MG63 (cell line): ENCODE measurements at regions not wholly inside any gene's neighbourhood (a gene's known extent, or its start where the extent isn't known, plus 50 kb on each side); places are given as distances from the start of the nearest gene placed in this dataset.

Experiments used
- DNase-seq: peaks from one replicate; pipeline ENCODE4 v3.0.0-alpha.2; 2020
- H3K27me3 ChIP-seq: fragments of 250-450 bp; sonication (Bioruptor Pico); 2 replicates; pipeline ENCODE4 v1.5.1; 2020; ENCODE audit warnings: mild to moderate bottlenecking, moderate library complexity
- H3K36me3 ChIP-seq: fragments of 250-450 bp; sonication (Bioruptor Pico); 2 replicates; pipeline ENCODE4 v1.5.1; 2020; ENCODE audit warnings: mild to moderate bottlenecking, moderate library complexity
- H3K4me3 ChIP-seq: fragments of 250-450 bp; sonication (Bioruptor Pico); 2 replicates; pipeline ENCODE4 v1.5.1; 2020; ENCODE audit warnings: mild to moderate bottlenecking, moderate library complexity
- H3K9me3 ChIP-seq: fragments of 250-450 bp; sonication (Bioruptor Pico); 2 replicates; pipeline ENCODE4 v1.5.1; 2020; ENCODE audit warnings: mild to moderate bottlenecking, moderate library complexity

DNA sequence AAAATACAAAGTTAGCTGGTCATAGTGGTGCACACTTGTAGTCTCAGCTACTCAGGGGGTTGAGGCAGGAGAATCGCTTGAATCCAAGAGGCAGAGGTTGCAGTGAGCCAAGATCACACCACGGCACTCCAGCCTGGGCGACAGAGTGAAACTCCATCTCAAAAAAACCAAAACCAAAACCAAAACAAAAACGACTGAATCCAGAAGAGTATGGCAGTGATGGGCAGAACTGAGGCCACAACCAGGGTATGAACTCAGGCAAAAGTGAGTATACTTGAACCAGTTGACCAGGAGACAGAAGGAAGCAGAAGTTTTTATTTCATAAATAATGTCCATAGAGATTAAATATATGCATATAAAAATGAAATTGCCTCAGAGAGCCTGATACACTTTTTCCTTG is 620.0 kb upstream of the SEL1L start:
- H3K36me3 ChIP-seq, result no peaks in the 10 kb centered on the region
- no peaks in the 10 kb centered on the region for H3K9me3 ChIP-seq
- H3K27me3 ChIP-seq, result no peaks in the 10 kb centered on the region
- H3K4me3 ChIP-seq, result no peak overlapping the region
- DNase-seq, result no peak

DNA sequence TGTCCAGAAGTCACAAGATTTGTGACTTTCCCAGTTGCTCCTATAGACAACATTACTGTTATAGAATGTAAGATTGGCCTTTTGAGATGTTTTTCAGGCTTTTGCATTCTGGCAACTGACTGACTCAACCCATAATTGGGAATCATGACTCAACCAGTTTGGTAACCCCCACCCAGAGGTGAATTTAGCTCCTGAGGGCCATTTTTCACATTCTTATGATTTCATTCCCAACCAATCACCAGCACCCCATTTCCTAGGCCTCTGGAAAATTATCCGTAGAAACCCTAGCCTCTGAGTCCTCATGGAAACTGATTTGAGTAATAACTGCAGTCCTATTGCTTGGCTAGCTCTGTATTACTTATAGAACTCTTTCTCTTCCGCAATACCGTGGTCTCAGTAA is 626.0 kb upstream of the SEL1L start:
- no peak for DNase-seq
- Histone ChIP-seq H3K4me3 (no peak overlapping the region), H3K36me3 (no peaks in the 10 kb centered on the region), H3K9me3 (no peaks in the 10 kb centered on the region), H3K27me3 (no peaks in the 10 kb centered on the region)

DNA sequence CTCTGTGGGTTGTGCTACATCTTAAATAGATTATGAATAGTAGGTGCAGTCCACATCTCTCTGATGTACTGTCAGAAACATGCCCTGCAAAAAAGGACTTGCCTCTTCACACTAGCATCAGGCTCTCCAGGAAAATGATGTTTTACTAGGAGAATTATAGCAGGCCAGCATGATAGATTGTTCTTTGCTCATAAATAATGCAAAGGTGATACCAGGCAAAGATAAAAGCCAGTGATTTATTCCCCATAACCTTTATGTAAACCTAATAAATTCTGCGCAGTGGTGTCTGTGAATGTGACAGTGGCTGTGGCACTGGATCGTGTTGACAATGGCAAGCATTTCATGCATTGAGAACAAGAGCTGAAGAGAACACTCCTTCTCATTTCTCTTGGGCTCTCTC is 646.5 kb upstream of the SEL1L start:
- H3K27me3 ChIP-seq, result no peaks in the 10 kb centered on the region
- DNase-seq, result no peak
- H3K4me3 ChIP-seq, result no peak overlapping the region
- no peaks in the 10 kb centered on the region for H3K36me3 ChIP-seq
- H3K9me3 ChIP-seq, result no peaks in the 10 kb centered on the region

DNA sequence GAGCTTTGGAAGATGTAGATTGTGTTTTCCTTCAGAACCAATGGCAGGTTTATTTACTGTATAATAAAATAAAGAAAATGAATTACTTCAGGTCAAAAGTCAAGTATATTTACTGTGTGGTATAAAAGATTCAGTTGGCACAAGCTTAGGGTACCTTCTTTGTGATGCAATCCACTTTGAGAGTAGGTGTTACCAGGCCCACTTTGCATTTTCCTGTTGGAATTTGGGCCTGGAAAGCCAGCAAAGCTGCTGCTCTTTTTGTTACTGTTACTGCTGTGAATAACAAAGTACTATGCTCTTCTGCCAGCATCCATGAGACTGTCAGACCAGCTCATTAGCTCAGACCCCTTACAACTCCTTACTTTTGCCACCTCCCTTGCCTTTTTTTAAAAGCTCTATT is 649.0 kb upstream of the SEL1L start:
- DNase-seq, result no peak
- no peaks in the 10 kb centered on the region for H3K9me3 ChIP-seq
- no peaks in the 10 kb centered on the region for H3K27me3 ChIP-seq
- no peaks in the 10 kb centered on the region for H3K36me3 ChIP-seq
- no peak overlapping the region for H3K4me3 ChIP-seq

DNA sequence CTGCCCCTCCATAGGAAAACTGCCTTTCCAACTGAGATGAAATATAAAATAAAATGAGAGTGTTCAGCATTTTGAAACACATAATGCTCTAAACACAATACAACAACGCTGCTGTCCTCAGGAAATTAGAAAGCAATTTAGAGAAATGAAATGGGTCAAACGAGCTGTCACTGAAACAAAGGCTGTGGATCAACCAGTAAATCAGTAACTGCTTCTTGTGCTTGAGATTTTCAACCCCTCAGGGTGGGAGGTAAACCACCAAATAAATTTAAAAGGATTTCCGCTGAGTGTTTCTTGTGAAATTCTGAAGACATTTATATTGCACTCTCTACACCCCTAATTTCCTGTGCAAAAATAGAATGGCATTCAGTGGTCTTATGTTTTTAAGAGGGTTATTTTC is 657.1 kb upstream of the SEL1L start:
- no peak overlapping the region for H3K4me3 ChIP-seq
- no peaks in the 10 kb centered on the region for H3K36me3 ChIP-seq
- DNase-seq, result no peak
- H3K9me3 ChIP-seq, result no peaks in the 10 kb centered on the region
- H3K27me3 ChIP-seq, result no peaks in the 10 kb centered on the region

DNA sequence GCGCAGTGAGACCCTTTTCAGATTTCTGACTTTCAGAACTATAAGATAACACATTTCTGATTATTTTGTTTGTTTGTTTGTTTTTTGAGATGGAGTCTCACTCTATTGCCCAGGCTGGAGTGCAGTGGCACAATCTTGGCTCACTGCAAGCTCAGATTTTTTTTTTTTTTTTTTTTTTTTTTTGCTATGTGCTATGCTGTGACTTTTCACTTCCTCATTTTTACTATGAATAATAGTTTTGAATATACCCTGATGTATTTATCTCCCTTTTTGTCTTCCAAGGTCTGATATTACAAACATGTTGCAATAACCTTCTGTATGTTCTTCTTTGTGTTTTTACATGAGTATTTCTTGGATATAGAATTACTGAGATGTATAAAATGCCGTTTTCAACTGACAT is 658.7 kb upstream of the SEL1L start:
- Histone ChIP-seq H3K4me3 (no peak overlapping the region), H3K36me3 (no peaks in the 10 kb centered on the region), H3K9me3 (no peaks in the 10 kb centered on the region), H3K27me3 (no peaks in the 10 kb centered on the region)
- no peak for DNase-seq

DNA sequence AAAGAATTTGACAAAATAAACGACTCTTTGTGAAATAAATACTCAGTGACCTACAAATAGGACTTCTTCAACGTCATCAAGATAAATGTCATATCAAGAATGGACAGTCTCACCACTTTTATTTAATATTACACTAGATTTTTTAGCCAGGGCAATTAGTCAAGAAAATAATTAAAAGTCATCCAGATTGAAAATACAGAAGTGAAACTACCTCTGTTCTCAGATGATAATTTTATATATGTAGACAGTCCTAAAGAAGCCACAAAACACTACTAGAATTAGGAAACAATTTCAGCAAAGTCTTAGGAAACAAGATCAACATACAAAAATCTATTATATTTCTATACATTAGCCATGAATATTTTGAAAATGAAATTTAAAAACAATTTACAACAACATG is 689.6 kb upstream of the SEL1L start:
- no peak overlapping the region for H3K4me3 ChIP-seq
- H3K36me3 ChIP-seq, result no peaks in the 10 kb centered on the region
- DNase-seq, result no peak
- H3K9me3 ChIP-seq, result no peaks in the 10 kb centered on the region
- H3K27me3 ChIP-seq, result no peaks in the 10 kb centered on the region

DNA sequence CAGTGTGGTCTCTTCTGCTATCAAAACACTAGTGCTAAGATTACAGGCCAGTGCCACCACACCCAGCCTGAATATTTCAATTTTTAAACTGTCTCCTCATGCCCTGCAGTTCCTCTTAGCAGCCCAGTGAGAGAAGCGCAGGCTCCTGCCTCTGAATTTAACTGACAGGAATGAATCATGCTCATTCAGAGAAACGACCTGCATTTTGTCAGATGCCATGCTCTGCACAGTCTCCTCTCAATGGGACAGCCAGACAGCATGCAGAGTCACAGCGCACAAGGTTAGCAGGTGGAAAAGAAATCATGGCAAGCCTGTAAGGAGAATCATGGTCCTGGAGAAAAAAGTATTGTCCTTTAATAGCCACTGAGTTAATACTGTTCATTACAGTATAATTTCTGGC is 691.0 kb upstream of the SEL1L start:
- Histone ChIP-seq H3K9me3 (no peaks in the 10 kb centered on the region), H3K4me3 (no peak overlapping the region), H3K36me3 (no peaks in the 10 kb centered on the region), H3K27me3 (no peaks in the 10 kb centered on the region)
- DNase-seq, result no peak

DNA sequence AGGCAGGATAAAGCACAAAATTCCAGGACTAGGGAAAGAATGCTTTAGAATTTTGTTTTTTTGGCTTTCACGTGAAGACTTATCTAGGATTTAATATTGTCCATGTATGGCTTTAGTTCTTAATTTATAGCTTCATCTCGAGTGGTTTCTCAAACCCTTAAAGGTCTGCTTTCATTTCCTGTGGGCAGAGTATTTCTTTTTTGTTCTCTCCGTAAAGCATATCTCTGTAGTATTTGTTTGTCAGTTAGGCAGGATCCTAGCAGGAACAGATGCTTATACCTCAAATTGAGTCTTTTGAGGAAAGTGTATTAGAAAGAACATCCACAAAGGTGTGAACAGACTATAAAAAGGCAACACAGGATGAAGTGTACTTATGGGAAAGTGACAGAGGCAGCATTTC is 697.1 kb upstream of the SEL1L start:
- H3K36me3 ChIP-seq, result no peaks in the 10 kb centered on the region
- no peak overlapping the region for H3K4me3 ChIP-seq
- no peak for DNase-seq
- no peaks in the 10 kb centered on the region for H3K9me3 ChIP-seq
- H3K27me3 ChIP-seq, result no peaks in the 10 kb centered on the region

DNA sequence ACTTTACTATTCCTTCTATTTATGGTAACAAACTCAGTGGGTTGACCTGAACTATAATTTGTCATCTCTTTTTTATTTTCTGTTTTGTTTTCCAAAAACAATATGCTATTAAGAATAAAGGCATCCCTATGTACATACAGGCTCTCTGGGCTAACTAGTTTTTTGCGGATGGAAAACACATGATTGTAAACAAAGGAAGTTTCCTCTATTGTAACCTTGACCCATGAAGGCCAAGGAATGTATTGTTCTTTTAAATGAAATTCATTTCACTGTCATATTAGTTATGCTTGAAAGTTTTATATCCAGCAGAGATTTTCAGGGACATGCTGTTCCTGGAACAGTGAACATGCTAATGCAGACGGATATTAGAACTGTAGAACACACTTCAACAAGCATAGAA is 705.0 kb upstream of the SEL1L start:
- no peaks in the 10 kb centered on the region for H3K27me3 ChIP-seq
- H3K36me3 ChIP-seq, result no peaks in the 10 kb centered on the region
- H3K9me3 ChIP-seq, result no peaks in the 10 kb centered on the region
- DNase-seq, result no peak
- H3K4me3 ChIP-seq, result no peak overlapping the region

DNA sequence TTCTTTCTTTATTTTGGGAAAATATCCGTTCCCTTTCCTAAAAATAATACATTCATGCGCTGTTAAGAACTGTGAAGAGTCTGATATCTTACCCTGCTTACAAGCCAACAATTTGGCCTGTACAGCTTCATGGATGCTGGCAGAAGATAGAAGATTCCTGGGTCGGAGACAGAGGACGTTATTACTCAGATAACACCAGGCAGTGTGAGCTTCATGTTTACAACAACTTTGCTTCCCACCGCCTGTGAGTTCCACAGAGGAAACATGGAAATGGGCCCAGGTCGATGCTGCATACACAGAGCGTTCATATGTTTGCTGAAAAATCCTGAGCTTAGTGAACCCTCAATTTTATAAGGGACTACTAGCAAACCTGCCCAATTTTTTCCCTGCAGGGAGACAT is 705.6 kb upstream of the SEL1L start:
- Histone ChIP-seq H3K27me3 (no peaks in the 10 kb centered on the region), H3K36me3 (no peaks in the 10 kb centered on the region), H3K4me3 (no peak overlapping the region), H3K9me3 (no peaks in the 10 kb centered on the region)
- DNase-seq, result no peak

DNA sequence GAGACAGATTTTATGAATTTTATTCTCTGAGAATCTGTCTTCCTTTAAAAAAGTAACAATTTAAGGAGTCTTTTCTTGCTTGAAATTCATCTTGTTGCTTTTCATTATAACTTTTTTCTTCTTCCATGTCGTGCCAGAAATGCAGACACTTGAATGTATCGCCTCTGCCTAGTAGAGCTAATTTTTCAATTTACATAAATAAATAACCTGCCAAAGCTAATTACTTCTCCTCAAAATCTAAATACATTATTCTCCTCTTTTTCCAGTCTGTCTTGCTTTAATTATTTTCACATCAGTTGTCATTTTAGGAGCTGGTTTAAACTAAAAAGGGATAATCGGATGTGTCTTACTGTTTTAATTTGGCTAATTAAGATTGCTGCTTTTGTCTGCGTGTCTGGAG is 711.1 kb upstream of the SEL1L start:
- no peak for DNase-seq

DNA sequence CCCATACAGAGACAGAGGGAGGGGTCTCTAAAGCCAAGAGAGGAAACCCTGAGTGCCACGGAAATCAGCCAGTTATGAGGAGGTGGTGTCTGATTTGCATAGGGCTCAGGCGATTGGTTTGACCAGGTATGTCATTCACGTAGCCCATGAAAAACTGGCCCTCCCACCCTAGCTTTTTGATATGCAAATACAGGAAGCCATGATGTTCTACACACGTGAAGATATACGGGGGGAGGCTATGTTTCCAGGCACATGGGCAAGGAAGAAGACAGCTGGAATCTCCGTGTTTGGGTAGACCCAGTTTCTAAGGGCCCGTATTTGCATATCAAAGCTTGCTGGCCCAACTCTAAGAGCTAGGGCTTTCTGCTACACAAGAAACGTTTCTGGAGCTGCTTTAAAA is 717.8 kb upstream of the SEL1L start:
- no peak for DNase-seq
- Histone ChIP-seq H3K9me3 (no peaks in the 10 kb centered on the region), H3K27me3 (no peaks in the 10 kb centered on the region), H3K36me3 (no peaks in the 10 kb centered on the region), H3K4me3 (no peak overlapping the region)

More for the DNA sequence above, 711.1 kb upstream of the SEL1L start:
- H3K36me3 ChIP-seq, result no peaks in the 10 kb centered on the region
- H3K27me3 ChIP-seq, result no peaks in the 10 kb centered on the region
- H3K4me3 ChIP-seq, result no peak overlapping the region
- no peaks in the 10 kb centered on the region for H3K9me3 ChIP-seq

DNA sequence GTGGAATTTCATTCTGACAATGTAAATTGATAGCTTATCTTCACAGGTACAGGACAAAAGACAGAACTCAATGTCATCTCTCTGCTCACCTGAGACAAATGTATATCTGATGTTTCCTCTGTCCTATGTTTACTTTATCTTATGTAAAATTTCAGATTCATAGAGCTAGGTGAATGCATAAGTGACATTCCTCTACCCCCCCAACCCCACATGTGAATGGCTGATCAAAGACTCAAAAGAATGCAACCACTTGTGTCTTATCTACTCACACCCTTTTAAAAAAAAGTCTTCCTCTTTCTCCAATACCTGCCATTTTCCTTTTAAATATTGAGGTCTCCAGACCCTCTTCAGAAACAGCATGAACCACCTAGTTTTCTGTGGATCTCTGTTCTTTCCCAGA is 736.6 kb upstream of the SEL1L start:
- no peaks in the 10 kb centered on the region for H3K36me3 ChIP-seq
- no peak overlapping the region for H3K4me3 ChIP-seq
- no peak for DNase-seq
- no peaks in the 10 kb centered on the region for H3K9me3 ChIP-seq
- H3K27me3 ChIP-seq, result no peaks in the 10 kb centered on the region

DNA sequence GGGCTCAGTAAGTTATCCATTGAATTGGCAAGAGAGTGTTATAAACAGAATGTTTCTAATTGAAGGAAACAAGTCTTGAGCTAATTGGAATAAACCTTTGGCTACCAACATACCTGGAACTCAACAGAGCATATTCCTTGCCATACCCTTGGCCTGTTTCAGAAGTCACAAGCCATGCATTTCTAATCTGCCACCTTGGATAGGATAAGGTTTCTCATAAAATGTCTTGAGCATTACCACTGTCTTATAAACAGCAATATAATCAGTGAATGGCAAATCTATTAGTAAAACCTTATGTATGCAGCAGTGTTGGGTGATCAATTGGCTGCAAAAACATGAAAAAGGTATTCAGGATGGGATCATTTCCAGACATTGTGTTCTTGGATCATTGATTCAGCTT is 765.2 kb upstream of the SEL1L start:
- Histone ChIP-seq H3K27me3 (no peaks in the 10 kb centered on the region), H3K36me3 (no peaks in the 10 kb centered on the region), H3K9me3 (no peaks in the 10 kb centered on the region), H3K4me3 (no peak overlapping the region)
- DNase-seq, result no peak

DNA sequence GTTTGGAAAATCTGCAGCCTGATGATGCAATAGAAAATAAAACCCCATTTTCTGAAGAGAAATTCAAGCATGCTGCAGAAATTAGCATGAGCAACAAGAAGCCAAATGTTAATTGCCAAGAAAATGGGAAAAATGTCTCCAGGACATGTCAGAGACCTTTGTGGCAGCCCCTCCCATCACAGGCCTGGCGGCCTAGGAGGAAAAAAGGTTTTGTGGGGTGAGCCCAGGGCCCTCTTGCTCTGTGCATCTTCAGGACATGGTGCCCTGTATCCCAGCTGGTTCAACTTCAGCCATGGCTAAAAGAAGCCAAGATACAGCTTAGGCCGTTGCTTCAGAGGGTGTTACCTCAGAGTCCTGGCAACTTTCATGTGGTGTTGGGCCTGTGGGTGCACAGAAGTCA is 775.5 kb upstream of the SEL1L start:
- Histone ChIP-seq H3K9me3 (no peaks in the 10 kb centered on the region), H3K4me3 (no peak overlapping the region), H3K36me3 (no peaks in the 10 kb centered on the region), H3K27me3 (no peaks in the 10 kb centered on the region)
- DNase-seq, result no peak

DNA sequence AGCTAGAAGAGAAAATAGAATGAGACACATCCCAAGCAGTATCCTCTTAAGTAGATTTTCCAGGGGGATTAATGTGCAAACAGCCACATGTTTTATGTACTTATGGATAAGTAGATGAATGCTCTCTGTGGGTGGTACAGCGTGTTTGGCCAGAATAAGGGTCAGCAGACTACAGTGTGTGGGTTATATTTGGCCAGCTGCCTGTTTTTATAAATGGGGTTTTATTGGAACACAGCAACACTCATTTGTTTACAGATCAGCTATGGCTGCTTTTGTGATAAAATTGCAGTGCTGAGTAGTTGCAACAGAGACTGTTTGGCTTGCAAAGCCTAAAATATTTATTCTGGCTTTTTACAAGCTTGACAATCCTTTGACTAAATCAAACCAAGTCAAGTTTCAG is 780.2 kb upstream of the SEL1L start:
- no peak for DNase-seq
- Histone ChIP-seq H3K36me3 (no peaks in the 10 kb centered on the region), H3K4me3 (no peak overlapping the region), H3K9me3 (no peaks in the 10 kb centered on the region), H3K27me3 (no peaks in the 10 kb centered on the region)

DNA sequence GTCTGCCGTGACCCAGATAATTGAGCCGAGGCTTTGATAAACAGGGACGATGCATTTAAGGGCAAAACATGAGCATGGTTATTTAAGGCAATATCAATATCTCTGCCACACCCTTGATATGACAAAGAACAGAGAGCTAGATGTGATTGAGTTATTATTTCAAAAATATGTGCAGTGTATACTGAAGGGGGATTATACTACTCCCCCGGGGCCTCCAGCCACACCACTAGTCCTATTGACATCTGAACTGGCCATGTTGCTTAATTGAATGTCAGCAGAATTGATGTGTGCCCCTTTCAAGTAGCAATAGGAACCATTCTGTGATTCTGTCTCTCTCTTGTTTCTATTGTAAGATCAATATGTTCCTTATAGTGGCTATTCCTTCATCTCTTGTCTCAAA is 794.8 kb upstream of the SEL1L start:
- no peak overlapping the region for H3K4me3 ChIP-seq
- no peak for DNase-seq

DNA sequence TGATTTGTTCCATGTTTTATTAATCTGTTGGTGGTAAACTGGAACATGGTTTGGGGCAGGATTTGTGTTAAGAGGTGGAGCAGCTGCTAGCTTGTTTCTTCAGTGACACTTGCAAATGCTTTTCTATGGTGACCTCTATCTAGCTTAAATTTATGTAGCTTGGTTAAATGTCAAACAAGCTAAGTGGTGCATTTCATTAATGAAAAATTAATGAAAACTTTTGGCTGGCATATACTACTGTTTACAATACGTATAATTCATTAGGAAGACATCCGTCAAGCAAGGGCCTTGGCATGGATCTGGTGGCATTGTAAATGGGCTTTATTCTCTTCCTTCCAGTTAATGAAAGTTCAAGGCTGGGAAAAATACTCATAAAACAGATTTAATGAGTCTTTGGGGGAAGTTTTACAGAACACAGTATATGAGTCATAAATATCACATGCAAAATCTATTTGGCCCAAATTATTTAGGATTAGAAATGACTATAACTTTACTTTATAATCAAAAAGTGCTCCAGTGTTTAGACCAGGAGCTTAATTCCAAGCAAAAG is 807.7 kb upstream of the SEL1L start:
- Histone ChIP-seq H3K27me3 (no peaks in the 10 kb centered on the region), H3K36me3 (no peaks in the 10 kb centered on the region), H3K4me3 (no peak overlapping the region), H3K9me3 (no peaks in the 10 kb centered on the region)
- DNase-seq, result no peak

More for the DNA sequence above, 794.8 kb upstream of the SEL1L start:
- Histone ChIP-seq H3K36me3 (no peaks in the 10 kb centered on the region), H3K9me3 (no peaks in the 10 kb centered on the region), H3K27me3 (no peaks in the 10 kb centered on the region)
